ENCODE measurements at regions not wholly inside any gene's neighbourhood (a gene's known extent, or its start where the extent isn't known, plus 50 kb on each side); places are given as distances from the start of the nearest gene placed in this dataset.

DNA sequence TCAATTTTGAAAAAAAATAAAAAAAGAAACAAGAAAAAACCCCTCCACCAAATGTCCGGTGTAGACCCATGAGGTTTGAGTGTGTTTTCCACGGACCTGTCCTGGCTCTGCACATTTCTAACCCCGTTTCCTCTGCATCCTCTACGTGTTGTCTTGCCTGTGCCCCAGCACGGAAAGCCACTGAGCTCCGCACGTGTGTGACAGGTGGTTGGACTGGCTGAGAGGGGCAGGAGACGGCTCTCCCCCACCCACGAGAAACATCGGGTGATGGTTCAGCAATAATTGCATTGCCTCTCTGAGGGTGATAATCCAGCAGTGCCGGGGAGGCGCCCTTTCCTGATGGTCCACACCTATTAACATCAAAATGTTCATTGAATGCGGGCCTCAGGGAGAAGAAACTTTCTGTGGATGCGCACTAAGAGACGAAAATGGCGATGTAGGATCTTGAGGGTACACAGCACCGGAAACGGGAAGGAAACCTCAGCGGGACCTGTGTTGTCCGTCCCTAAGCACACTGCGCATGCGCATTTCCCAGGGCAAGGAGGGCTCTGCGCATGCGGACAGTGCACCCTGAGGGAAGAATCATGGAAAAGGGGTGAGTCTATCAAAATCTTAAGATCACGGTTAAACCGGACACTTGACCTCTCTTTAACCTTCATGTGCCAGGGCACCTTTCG lies 470.1 kb upstream of the ADARB2 start:
- no peak for TF ChIP-seq POLR2A (IDR thresholded peaks at IDR 0.05; ENCODE audit: low read depth, low read length)
- TF ChIP-seq POLR2AphosphoS5 (IDR thresholded peaks at IDR 0.05; ENCODE audit: low read depth, low read length) = no peak

Data from GM12892 (cell line).